HG03571 (cell line): ENCODE measurements at regions not wholly inside any gene's neighbourhood (a gene's known extent, or its start where the extent isn't known, plus 50 kb on each side); places are given as distances from the start of the nearest gene placed in this dataset.

Experiments used
- ATAC-seq: cut with Tn5 transposase; IDR thresholded peaks from one replicate; pipeline ENCODE4 v1.9.1; 2021; ENCODE audit not compliant: unreplicated experiment

- ATAC-seq: no peak
These were observed 63.8 kb upstream of the GATB start for GRCh38 chr4:151824656-151825055.

DNA sequence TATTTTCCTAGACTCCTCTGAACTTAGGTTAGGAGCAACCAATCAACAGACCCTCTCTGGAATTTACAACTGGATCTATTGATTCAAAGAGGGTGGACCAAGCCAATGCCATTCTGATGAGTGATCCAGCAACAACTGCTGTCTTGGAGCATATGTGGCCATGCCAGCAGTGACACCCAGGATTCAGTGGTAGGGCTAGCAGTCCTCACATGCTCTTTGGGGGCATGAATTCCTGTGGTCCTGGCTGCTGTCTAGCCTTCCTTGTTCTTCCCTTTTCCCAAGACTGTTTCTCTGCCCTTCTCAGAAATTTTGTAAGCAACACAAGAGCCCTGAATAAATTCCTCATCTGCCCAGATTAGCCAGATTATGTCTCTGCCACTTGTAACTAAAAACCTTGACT, 61.5 kb upstream of the GATB start:
- no peak for ATAC-seq

- ATAC-seq: no peak
These were observed 59.2 kb upstream of the GATB start for GRCh38 chr4:151820004-151820403.

GRCh38 chr4:151811403-151811802, 50.6 kb upstream of the GATB start:
- no peak for ATAC-seq
